BE2C (cell line): ENCODE measurements at regions not wholly inside any gene's neighbourhood (a gene's known extent, or its start where the extent isn't known, plus 50 kb on each side); places are given as distances from the start of the nearest gene placed in this dataset.

Experiments used
- DNase-seq: peaks from one replicate; pipeline ENCODE4 v3.0.0-alpha.2; 2020
- H3K27me3 ChIP-seq: fragments of 250-450 bp; sonication (Bioruptor Pico); 2 replicates; pipeline ENCODE4 v1.5.1; 2020; ENCODE audit warnings: mild to moderate bottlenecking
- H3K36me3 ChIP-seq: fragments of 250-450 bp; sonication (Bioruptor Pico); 2 replicates; pipeline ENCODE4 v1.5.1; 2020; ENCODE audit warnings: mild to moderate bottlenecking
- H3K4me1 ChIP-seq: fragments of 250-450 bp; sonication (Bioruptor Pico); 2 replicates; pipeline ENCODE4 v1.5.1; 2020
- H3K4me3 ChIP-seq: 2 replicates; pipeline ENCODE4 v1.5.1; 2011; ENCODE audit warnings: low read depth, low read length
- H3K9me3 ChIP-seq: fragments of 250-450 bp; sonication (Bioruptor Pico); 2 replicates; pipeline ENCODE4 v1.5.1; 2020
- CTCF ChIP-seq: IDR thresholded peaks from 2 replicates; pipeline ENCODE4 v1.5.1; 2012; ENCODE audit warnings: mild to moderate bottlenecking, low read depth, low read length

DNA sequence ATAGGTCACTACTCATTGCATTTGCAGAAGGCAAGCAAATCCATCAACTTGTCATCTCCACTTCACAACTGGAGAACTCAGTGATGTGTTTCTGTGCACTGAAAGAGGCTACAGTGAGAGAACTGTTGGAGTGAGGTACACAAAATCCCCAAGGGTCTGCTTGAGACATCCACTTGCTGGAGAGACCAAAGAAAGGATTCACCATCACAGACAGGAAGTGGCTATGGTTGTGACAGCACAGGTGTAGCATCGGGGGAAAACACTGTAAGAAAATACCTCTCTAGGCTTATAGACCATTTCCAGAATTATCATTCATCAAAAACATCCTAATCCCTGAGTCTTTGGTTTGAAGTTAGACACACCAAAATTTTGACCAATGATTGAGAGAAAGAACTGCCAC is 201.3 kb upstream of the OR4E1 start:
- Histone ChIP-seq H3K36me3 (no peaks in the 10 kb centered on the region), H3K4me1 (no peaks in the 10 kb centered on the region), H3K27me3 (no peaks in the 10 kb centered on the region), H3K9me3 (no peaks in the 10 kb centered on the region), H3K4me3 (no peak overlapping the region)
- no peak for DNase-seq
- no peak for TF ChIP-seq CTCF

DNA sequence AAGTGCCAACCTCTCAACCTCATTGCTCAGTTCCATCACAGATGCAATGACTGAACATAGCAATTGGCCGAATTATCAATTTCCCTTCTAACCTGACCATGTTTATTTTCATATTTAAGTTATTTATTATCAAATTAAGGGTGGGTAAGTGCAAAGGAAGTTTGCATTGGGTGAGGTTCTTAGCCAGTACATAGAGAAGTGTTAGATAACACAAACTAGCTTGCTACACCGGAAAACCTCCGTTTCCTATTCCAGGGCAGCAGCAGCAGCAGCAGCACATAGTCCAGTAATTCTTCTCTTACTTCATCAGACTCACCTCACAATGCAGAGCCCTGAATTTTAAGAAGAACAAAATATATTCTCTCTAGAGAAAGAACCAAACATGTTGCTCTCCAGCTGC is 200.5 kb upstream of the OR4E1 start:
- Histone ChIP-seq H3K4me3 (no peak overlapping the region), H3K27me3 (no peaks in the 10 kb centered on the region), H3K9me3 (no peaks in the 10 kb centered on the region), H3K4me1 (no peaks in the 10 kb centered on the region), H3K36me3 (no peaks in the 10 kb centered on the region)
- DNase-seq = no peak
- TF ChIP-seq CTCF = no peak

- Histone ChIP-seq H3K4me1 (no peaks in the 10 kb centered on the region), H3K36me3 (no peaks in the 10 kb centered on the region), H3K4me3 (no peak overlapping the region), H3K27me3 (no peaks in the 10 kb centered on the region), H3K9me3 (no peaks in the 10 kb centered on the region)
- peak; percentile 91 for TF ChIP-seq CTCF
- DNase-seq = peak; percentile 50
These were observed 194.9 kb upstream of the OR4E1 start for GRCh38 chr14:21868442-21869046.

GRCh38 chr14:21867541-21867940 is 193.9 kb upstream of the OR4E1 start:
- DNase-seq = no peak
- Histone ChIP-seq H3K27me3 (no peaks in the 10 kb centered on the region), H3K36me3 (no peaks in the 10 kb centered on the region), H3K4me1 (no peaks in the 10 kb centered on the region), H3K9me3 (no peaks in the 10 kb centered on the region), H3K4me3 (no peak overlapping the region)
- TF ChIP-seq CTCF = no peak

DNA sequence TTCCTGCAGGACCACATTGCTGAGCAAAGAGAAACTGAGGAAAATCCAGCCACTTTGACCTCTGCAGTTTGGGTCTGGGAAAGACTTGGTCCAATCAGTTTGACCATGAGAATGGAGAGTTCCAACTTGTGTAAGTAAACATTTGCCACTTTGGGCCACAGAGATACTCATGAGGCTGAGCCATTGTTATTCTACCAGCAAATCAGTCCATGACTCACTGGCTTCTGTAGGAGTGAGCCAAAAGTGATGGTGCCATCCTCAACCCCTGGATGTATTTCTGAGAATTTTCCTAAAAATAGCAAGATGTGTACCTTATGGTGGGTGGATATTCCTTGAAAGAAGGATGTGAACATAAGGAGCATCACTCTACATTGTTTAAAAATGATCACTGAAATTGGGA is 192.9 kb upstream of the OR4E1 start:
- no peak for DNase-seq
- Histone ChIP-seq H3K9me3 (no peaks in the 10 kb centered on the region), H3K36me3 (no peaks in the 10 kb centered on the region), H3K4me1 (no peaks in the 10 kb centered on the region), H3K4me3 (no peak overlapping the region), H3K27me3 (no peaks in the 10 kb centered on the region)
- TF ChIP-seq CTCF = no peak

DNA sequence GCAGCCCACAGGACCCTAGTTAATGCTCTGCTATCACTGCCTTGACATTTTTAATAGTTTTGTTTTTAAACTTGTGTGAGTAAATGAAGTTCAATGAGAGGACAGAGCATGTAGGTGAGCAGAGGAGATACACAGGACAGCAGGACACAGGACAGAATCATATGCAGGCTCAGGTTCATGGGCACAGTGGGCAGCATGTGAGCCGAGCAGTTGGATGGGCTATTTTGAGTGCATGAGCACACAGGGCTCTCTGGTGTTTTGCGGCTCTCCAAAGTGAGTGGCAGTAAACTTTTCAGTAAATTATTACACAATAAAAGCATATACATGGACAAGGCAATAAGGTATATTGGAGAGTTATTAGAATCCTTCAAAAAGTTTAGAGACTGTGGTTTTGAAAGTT is 189.7 kb upstream of the OR4E1 start:
- H3K9me3 ChIP-seq = no peaks in the 10 kb centered on the region
- no peaks in the 10 kb centered on the region for H3K36me3 ChIP-seq
- H3K27me3 ChIP-seq = 0 out of 2 replicates have a peak, but pooled peaks cover 2% of the 10 kb centered on the region
- no peak overlapping the region for H3K4me3 ChIP-seq
- TF ChIP-seq CTCF = no peak
- no peak for DNase-seq
- no peaks in the 10 kb centered on the region for H3K4me1 ChIP-seq
